NCI-H1105 (cell line): ENCODE measurements at regions not wholly inside any gene's neighbourhood (a gene's known extent, or its start where the extent isn't known, plus 50 kb on each side); places are given as distances from the start of the nearest gene placed in this dataset.

Experiments used
- DNase-seq: peaks from one replicate; lab custom pipeline; 2025; lab: John Stamatoyannopoulos, UW

DNA sequence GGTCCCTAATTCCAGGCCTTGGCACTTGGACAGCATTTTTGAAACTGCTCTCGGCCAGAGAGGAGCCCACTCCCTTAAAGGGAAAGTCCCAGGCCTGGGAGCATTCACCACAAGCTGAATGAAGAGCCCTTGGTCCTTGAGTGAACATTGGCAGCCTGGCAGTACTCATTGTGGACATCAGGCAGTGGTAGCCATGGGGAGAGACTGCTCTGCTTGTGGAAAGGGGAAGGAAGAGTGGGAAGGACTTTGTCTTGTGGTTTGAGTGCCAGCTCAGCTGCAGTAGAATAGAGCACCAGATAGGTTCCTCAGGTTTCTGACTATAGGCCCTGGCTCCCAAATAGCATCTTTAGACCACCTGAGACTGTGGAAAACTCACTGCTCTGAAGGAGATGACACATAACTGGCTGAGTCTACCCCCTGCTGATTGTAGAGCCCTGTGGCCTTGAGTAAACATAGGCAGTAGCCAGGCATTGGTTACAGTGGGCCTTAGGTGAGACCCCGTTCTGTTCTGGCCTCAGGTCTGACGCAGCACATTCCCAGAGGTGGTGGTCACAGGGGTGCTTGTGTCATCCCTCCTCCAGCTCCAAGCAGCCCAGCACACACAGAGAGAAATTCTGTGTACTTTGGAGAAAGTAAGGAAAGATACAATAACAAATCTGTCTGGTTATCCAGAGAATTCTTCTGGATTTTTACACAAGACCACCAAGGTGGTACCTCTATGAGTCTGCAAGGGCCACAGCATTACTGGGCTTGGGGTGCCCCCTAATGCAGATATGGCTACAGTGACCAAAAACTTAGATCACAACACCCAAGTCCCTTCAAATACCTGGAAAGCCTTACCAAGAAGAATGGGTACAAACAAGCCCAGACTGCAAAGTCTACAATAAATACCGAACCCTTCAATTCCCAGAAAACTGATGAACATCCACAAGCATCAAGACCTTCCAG, 153.8 kb downstream of the GNAI1 start:
- DNase-seq = no peak

DNA sequence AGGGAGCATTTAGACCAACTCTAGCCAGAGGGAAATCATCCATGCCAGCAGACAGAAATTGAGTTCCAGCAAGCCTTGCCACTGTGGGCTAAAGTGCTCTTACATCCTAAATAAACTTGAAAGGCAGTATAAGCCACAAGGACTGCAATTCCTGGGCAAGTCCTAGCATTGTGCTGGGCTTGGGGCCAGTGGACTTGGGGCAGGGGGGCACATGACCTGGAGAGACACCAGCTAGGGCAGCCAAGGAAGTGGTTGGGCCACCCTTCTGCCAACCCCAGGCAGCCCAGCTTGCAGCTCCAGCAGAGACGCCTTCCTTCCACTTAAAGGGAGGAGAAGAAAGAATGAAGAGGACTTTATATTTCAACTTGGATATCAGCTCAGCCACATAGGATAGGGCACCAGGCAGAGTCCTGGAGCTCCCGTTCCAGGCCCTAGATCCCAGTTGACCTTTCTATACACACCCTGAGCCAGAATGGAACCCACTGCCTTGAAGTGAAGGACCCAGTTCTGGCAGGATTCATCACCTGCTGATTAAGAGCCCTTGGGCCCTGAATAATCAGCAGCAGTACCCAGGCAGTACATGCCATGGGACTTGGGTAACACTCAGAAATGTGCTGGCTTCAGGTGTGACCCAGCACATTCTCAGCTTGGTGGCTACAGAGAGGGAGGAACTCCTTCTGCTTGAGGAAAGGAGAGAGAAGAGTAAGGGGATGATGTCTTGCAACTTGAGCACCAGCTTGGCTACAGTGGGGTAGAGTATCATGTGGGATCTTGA, 153.0 kb downstream of the GNAI1 start:
- DNase-seq = no peak

DNA sequence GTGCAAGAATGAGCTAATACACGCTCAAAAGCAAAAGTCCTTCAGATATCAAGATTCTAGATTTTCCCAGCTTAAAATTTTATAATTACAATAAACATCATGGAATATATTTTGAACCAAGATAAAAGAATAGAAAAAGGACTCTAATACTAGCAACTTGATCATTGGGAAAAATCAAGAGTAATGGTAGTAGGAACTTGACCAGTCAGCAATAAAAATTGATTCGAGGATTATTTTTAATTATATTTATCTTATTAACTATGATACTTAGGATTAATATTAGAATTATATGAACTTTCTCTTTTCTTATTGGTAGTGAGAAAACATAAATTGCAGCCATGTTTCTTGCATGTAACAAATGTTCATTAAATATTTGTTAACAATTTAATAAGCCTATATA, 152.0 kb downstream of the GNAI1 start:
- no peak for DNase-seq

DNA sequence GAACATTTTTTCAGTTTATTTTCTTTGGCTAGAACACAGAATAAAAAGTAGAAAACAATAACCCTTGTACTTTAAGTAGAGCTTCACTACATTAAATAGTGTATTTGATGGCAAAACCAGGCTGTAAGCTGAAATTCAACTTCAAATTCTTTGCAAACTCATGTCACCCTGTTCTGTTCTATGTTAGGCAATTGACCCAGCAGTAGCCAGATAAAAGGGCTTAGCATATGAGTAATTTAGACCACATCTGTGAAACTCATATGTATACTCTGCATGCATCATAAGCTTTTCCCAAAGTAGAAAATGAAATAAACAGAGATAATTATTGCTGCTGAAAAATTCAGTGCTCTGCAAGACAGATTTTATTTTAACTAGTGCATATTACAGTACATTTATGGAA, 150.2 kb downstream of the GNAI1 start:
- no peak for DNase-seq

DNA sequence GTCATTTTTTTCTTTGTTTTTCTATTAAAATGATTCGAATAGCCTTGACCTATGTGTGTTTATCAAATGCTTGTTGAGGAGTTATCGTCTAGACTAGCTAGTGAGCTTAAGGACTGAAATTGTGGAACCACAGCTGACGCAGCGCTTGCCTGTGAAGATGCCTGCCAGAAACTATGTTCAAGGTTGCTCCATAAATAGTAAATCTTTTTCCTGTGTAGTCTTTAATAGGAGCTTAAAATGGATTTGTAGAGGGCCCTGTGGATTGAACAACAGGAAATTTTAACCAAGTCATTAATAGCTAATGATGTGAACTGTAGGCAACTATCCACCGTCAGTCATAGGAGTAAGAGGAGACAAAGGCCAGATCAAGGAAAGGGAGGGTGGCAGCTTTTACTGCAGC, 145.1 kb downstream of the GNAI1 start:
- DNase-seq = no peak

DNA sequence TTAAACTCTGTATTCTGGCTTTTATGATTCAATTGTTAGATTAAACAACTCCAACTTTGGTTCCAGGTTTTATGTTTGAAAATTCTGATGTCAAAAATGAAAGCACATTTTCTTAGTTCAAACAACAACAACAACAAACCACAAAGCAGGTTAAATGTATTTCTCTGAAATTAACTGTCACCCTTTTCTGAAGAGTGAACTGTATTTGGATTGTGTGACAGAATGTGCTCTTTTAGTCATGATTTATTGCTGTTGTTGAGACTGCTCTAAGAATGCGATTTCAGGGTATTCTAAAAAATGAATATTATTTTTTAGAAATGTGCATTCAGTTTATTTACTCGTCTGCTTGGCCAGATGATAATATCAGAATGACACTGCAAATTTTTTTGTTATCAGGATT, 144.1 kb downstream of the GNAI1 start:
- DNase-seq = no peak

DNA sequence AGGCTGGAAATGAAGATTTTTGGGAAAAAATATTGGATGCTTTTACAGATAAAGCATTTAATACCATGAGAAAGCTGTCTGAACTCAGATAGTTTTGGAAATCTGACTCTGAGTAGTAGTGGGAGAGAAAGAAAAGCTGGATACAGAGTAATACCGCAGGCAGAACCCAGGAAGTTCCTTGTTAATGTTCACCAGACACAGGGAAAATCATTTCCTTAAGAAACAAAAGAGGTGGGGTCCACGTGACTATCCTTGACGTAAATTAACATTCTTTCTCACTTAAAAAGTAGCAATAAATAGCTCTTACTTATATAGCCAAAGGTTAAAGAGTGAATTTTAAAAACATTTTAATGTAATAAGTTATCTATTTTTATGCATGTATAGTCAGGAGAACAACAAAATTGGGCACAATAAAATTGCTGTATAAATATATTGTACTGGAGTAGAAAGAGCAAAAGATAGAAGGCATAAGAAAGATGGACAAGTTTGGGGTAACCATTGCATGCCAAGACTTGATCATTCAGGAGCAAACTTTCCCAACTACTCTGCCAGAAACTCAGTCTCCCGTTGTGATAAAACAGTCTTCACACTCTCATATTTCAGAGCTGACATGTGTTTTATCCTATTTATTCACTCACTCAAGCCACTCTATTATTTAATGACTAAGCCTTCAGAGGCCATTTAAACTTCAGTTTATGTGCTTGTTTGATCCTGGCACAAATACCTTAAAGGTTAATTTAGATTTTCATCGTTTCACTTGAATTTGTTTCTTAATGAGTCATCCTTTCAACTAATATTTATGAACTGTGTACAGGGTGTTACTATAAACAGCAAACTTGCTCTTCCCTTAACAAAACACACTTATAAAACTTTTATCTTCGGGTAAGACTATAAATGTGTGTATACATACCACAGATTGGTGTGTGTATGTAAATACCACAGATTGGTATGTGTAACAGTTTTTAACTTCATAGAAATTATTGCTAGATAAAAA, 143.1 kb downstream of the GNAI1 start:
- no peak for DNase-seq
